NT2/D1 (cell line): ENCODE measurements at regions not wholly inside any gene's neighbourhood (a gene's known extent, or its start where the extent isn't known, plus 50 kb on each side); places are given as distances from the start of the nearest gene placed in this dataset.

ENCODE experiments used
- DNase-seq: peaks from one replicate; pipeline ENCODE4 v3.0.0-alpha.2; 2011; ENCODE audit warnings: low read depth, low spot score
- H3K27me3 ChIP-seq: 2 replicates; pipeline ENCODE4 v1.6.0; 2011; ENCODE audit warnings: mild to moderate bottlenecking; ENCODE audit not compliant: insufficient read length, insufficient read depth
- H3K36me3 ChIP-seq: 2 replicates; pipeline ENCODE4 v1.6.1; 2011; ENCODE audit warnings: mild to moderate bottlenecking, low read length, mixed read lengths; ENCODE audit not compliant: insufficient read depth, insufficient read length
- H3K4me1 ChIP-seq: 2 replicates; pipeline ENCODE4 v1.5.1; 2011; ENCODE audit not compliant: insufficient read depth, insufficient read length
- H3K4me3 ChIP-seq: 2 replicates; pipeline ENCODE4 v1.5.1; 2011; ENCODE audit warnings: low read depth; ENCODE audit not compliant: insufficient read length
- H3K9ac ChIP-seq: 2 replicates; pipeline ENCODE4 v1.6.0; 2011; ENCODE audit warnings: low read depth; ENCODE audit not compliant: insufficient read length
- H3K9me3 ChIP-seq: 2 replicates; pipeline ENCODE4 v1.5.1; 2011; ENCODE audit warnings: mild to moderate bottlenecking, low read length; ENCODE audit not compliant: insufficient read depth
- SUZ12 ChIP-seq: IDR thresholded peaks from 2 replicates; pipeline ENCODE4 v1.6.1; 2011; ENCODE audit not compliant: insufficient read length, insufficient read depth; ENCODE audit errors: extremely low read depth
- YY1 ChIP-seq: IDR thresholded peaks from 2 replicates; pipeline ENCODE4 v1.6.1; 2011; ENCODE audit not compliant: insufficient read length, insufficient read depth
- ZNF274 ChIP-seq: IDR thresholded peaks from 2 replicates; pipeline ENCODE4 v1.6.1; 2011; ENCODE audit warnings: mild to moderate bottlenecking, low read depth, low read length

DNA sequence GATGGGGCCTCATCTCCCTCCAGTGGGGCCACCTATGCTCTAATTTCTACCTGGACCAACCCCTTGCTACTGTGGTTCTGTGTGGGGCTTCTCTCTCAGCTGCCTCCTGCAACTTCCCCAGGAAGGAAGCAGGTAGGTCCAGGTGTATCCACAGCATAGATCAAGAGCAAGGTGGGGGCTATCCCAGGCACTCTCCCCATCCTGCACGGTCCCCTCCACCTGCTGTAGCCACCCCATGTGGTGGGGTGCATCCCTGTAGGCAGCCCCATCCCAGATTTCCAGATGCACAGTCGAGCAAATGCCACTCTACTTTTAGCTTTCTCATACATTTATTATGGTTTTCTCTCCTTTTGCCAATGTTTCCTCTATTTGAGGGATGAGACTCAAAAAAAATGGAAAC is 156.1 kb downstream of the FBXO15 start:
- Histone ChIP-seq H3K27me3 (no peaks in the 10 kb centered on the region), H3K9me3 (peaks cover 4% of the 10 kb centered on the region; the same call in 1 of the 2 replicates), H3K36me3 (no peaks in the 10 kb centered on the region), H3K4me3 (no peak overlapping the region), H3K4me1 (no peaks in the 10 kb centered on the region), H3K9ac (no peak overlapping the region)
- TF ChIP-seq SUZ12 = no peak
- no peak for TF ChIP-seq YY1
- TF ChIP-seq ZNF274 = no peak
- no peak for DNase-seq

- TF ChIP-seq YY1 (no peak), ZNF274 (no peak), SUZ12 (no peak)
- Histone ChIP-seq H3K9me3 (peaks cover 4% of the 10 kb centered on the region; the same call in 1 of the 2 replicates), H3K4me1 (no peaks in the 10 kb centered on the region)
These were observed 157.4 kb downstream of the FBXO15 start for GRCh38 chr18:73990258-73990657.

GRCh38 chr18:73987247-73987980 is 160.2 kb downstream of the FBXO15 start:
- Histone ChIP-seq H3K4me1 (no peaks in the 10 kb centered on the region), H3K36me3 (no peaks in the 10 kb centered on the region), H3K9me3 (peaks cover 4% of the 10 kb centered on the region; the same call in 1 of the 2 replicates), H3K9ac (no peak overlapping the region), H3K27me3 (no peaks in the 10 kb centered on the region), H3K4me3 (no peak overlapping the region)
- DNase-seq = no peak
- no peak for TF ChIP-seq ZNF274
- TF ChIP-seq YY1 = no peak
- TF ChIP-seq SUZ12 = no peak

More at GRCh38 chr18:73990258-73990657, 157.4 kb downstream of the FBXO15 start:
- no peaks in the 10 kb centered on the region for H3K36me3 ChIP-seq
- DNase-seq = no peak
- H3K4me3 ChIP-seq = no peak overlapping the region
- H3K27me3 ChIP-seq = no peaks in the 10 kb centered on the region
- no peak overlapping the region for H3K9ac ChIP-seq

DNA sequence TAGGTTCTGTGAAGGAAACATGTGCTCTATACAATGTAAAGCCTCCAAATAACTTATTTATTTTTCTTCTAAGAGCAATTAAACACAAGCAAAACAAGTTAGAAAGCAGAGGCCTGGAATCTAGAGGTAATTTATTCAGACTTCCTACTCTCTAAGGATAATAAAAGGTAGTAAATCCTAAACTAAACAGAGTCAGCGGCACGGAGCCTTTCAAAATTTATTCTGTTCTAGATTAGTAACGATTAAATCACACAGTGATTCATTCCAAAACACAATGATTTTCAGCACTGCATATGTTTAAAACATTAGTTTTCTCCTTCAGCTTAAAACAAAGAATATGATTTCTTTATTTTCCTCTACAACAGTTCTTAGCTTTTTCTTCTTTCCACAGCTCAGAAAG is 160.9 kb downstream of the FBXO15 start:
- no peaks in the 10 kb centered on the region for H3K27me3 ChIP-seq

DNA sequence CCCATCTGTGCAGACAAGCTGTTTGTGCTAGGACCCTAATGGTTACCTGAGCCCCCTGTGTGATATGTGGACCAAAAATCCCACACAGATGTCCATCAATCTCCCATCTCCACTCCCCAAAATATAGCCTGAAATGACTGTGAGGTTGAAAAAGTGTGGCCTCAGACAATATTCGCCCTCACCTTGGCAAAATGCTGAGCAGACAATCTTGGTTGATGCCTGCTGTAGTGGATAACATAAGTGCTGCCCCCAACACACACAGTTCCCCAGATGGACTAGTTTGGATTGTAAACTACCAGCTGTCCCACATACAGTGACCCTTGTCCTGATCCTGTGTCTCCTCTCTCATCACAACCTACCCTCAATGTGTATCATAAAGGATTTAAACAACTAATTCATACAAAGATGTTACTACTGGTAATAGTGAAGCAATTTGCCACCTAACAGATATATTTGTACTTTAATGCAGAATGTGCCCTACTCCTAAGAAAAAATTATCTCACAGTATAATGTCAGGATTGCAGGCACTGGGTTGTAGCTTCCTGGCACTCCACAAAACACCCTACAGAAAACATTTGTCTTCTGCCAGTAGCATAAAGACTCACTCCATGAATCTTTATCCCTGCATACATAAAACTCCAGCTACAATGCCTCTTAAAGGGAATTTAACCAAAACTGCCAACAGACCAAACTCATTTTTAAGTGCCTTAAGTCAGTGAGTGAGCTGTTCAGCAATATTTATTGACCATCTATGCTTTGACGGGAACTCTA is 161.6 kb downstream of the FBXO15 start:
- DNase-seq = no peak
- peaks cover 4% of the 10 kb centered on the region; the same call in 1 of the 2 replicates for H3K9me3 ChIP-seq

More for the DNA sequence above, 160.9 kb downstream of the FBXO15 start:
- Histone ChIP-seq H3K9me3 (peaks cover 4% of the 10 kb centered on the region; the same call in 1 of the 2 replicates), H3K9ac (no peak overlapping the region), H3K36me3 (no peaks in the 10 kb centered on the region), H3K4me3 (no peak overlapping the region), H3K4me1 (no peaks in the 10 kb centered on the region)
- no peak for DNase-seq
- no peak for TF ChIP-seq SUZ12
- no peak for TF ChIP-seq ZNF274
- TF ChIP-seq YY1 = no peak

DNA sequence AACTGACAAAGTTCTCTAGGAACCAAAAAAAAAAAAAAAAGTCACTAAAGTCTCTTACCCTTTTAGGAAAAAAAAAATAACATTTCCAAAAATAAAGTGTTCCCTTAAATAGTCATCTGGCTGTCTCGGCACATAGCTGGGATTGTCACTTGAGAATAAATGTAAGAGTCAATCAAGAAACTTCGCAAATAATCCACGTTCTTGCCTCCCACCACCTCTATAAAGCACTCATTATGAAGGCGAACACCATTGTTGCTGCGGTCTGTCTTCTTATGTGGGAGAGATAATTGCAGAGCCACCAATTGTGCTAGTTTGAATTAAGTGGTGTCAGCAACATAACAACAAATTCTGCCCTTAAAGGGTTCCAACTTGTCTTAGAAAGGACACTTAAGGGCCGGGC is 163.7 kb downstream of the FBXO15 start:
- Histone ChIP-seq H3K9ac (no peak overlapping the region), H3K4me1 (no peaks in the 10 kb centered on the region), H3K27me3 (no peaks in the 10 kb centered on the region), H3K4me3 (no peak overlapping the region), H3K9me3 (0 out of 2 replicates have a peak, but pooled peaks cover 4% of the 10 kb centered on the region), H3K36me3 (no peaks in the 10 kb centered on the region)
- TF ChIP-seq ZNF274 = no peak
- no peak for TF ChIP-seq SUZ12
- no peak for DNase-seq

More for the DNA sequence above, 161.6 kb downstream of the FBXO15 start:
- H3K36me3 ChIP-seq = no peaks in the 10 kb centered on the region
- H3K27me3 ChIP-seq = no peaks in the 10 kb centered on the region
- H3K4me3 ChIP-seq = no peak overlapping the region
- H3K4me1 ChIP-seq = no peaks in the 10 kb centered on the region
- no peak overlapping the region for H3K9ac ChIP-seq
- TF ChIP-seq ZNF274 (no peak), SUZ12 (no peak), YY1 (no peak)

GRCh38 chr18:73983496-73983895 is 164.1 kb downstream of the FBXO15 start:
- Histone ChIP-seq H3K4me1 (no peaks in the 10 kb centered on the region), H3K27me3 (no peaks in the 10 kb centered on the region), H3K9me3 (0 out of 2 replicates have a peak, but pooled peaks cover 2% of the 10 kb centered on the region), H3K9ac (no peak overlapping the region), H3K36me3 (no peaks in the 10 kb centered on the region), H3K4me3 (no peak overlapping the region)
- no peak for DNase-seq
- no peak for TF ChIP-seq YY1
- TF ChIP-seq ZNF274 = no peak
- TF ChIP-seq SUZ12 = no peak
